Esophagus muscularis mucosa (tissue), 4 donors: ENCODE measurements at regions not wholly inside any gene's neighbourhood (a gene's known extent, or its start where the extent isn't known, plus 50 kb on each side); places are given as distances from the start of the nearest gene placed in this dataset.

Experiments used
- DNase-seq: peaks from one replicate; pipeline ENCODE4 v3.0.0-alpha.2; 2017; ENCODE audit errors: extremely low spot score
- H3K27ac ChIP-seq, 4 donors: fragments of 200-600 bp; sonication (generic); replicated peaks in 1 of 4; 1 replicate in 3 of 4; 2 replicates in 1 of 4; pipeline ENCODE4 v1.5.1; 2016 to 2019; ENCODE audit warnings: mild to moderate bottlenecking in 1 of 4
- H3K27me3 ChIP-seq, 4 donors: fragments of 200-600 bp; sonication (generic); one replicate each; pipeline versions ENCODE4 v1.5.1 to v1.6.0; 2016 to 2019
- H3K36me3 ChIP-seq, 4 donors: fragments of 200-600 bp; sonication (generic); one replicate each; pipeline ENCODE4 v1.5.1; 2016 to 2019
- H3K4me1 ChIP-seq, 4 donors: fragments of 200-600 bp; sonication (generic); one replicate each; pipeline ENCODE4 v1.5.1; 2016 to 2019
- H3K4me3 ChIP-seq, 4 donors: fragments of 200-600 bp; sonication (generic); 1 replicate in 2 of 4; 2 replicates in 2 of 4; pipeline ENCODE4 v1.5.1; 2016 to 2019; ENCODE audit warnings: mild to moderate bottlenecking in 4 of 4, moderate library complexity in 1 of 4
- H3K9me3 ChIP-seq, 4 donors: fragments of 200-600 bp; sonication (generic); 1 replicate in 3 of 4; 2 replicates in 1 of 4; pipeline ENCODE4 v1.5.1; 2016 to 2019
- CTCF ChIP-seq, 3 experiments: fragments of 200-600 bp in 2 of 3; fragments of 450-650 bp in 1 of 3; sonication (generic) in 2 of 3; IDR thresholded peaks; one replicate each; pipeline ENCODE4 v1.5.1; 2017 to 2019; ENCODE audit warnings: antibody characterized with exemption in 3 of 3, mild to moderate bottlenecking in 2 of 3, moderate library complexity in 1 of 3
- EP300 ChIP-seq: sonication (generic); formaldehyde crosslinking; IDR thresholded peaks from one replicate; pipeline ENCODE4 v1.6.1; 2017; ENCODE audit warnings: antibody characterized with exemption
- POLR2A ChIP-seq: fragments of 450-650 bp; IDR thresholded peaks from one replicate; pipeline ENCODE4 v1.6.1; 2017; ENCODE audit warnings: antibody characterized with exemption, moderate library complexity, mild to moderate bottlenecking, low read depth
- POLR2AphosphoS5 ChIP-seq, 2 donors: sonication (generic); formaldehyde crosslinking; IDR thresholded peaks; one replicate each; pipeline ENCODE4 v1.6.1; 2017; ENCODE audit warnings: antibody characterized with exemption in 2 of 2
- WGBS: methylation state at CpG from one replicate; pipeline ENCODE4 v1.1.5; 2018; 5-methylcytosine and 5-hydroxymethylcytosine counted together
- intact Hi-C: fragments of 100-400 bp; cut with DNase I; formaldehyde crosslinking; loops from one replicate; pipeline ENCODE4 v1.15.1; 2023

GRCh38 chr12:88266806-88267360 is 124.8 kb downstream of the TMTC3 start:
- intact Hi-C loops = no loop called here
- Histone ChIP-seq H3K27ac (peak overlapping the region in 3 of 4 donors; percentile 39 to 59 (median 54)), H3K27me3 (no peaks in the 10 kb centered on the region), H3K36me3 (no peaks in the 10 kb centered on the region), H3K4me3 (no peak overlapping the region), H3K4me1 (peaks cover 0 to 25% (median 19%) of the 10 kb centered on the region in 4 donors), H3K9me3 (no peaks in the 10 kb centered on the region)
- WGBS = 78% methylated on average over 2 of the region's 2 CpGs
- TF ChIP-seq POLR2A = no peak
- no peak for TF ChIP-seq POLR2AphosphoS5 (IDR thresholded peaks at IDR 0.05)
- TF ChIP-seq CTCF (IDR thresholded peaks at IDR 0.05) = no peak
- TF ChIP-seq EP300 = no peak
- DNase-seq = no peak

DNA sequence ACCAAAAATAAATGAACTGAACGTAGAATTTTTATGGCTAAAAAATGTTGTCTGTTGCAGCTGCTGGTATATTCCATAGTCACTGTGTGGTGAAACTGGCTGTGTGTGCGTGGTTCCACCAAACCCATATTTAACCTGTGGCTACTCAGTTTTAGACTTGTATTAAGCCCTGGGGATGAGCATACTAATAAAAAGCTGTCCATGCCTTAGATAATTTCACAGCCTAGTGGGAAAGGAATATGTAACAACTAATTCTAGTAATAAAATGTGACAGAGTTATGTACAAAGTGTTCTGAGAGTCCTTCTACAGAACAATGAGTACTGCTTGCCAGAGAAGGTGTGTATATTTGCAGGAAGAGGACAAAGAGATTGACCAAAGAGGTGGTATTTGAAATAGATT is 125.5 kb downstream of the TMTC3 start:
- intact Hi-C loops = no loop called here
- 85% methylated on average over 2 of the region's 2 CpGs for WGBS
- H3K27ac ChIP-seq = peak overlapping the region in 3 of 4 donors; percentile 39 to 59 (median 54)
- H3K4me1 ChIP-seq = peaks cover 0 to 25% (median 19%) of the 10 kb centered on the region in 4 donors
- H3K4me3 ChIP-seq = no peak overlapping the region
- no peaks in the 10 kb centered on the region for H3K27me3 ChIP-seq
- TF ChIP-seq EP300 (no peak), CTCF (IDR thresholded peaks at IDR 0.05) (no peak), POLR2AphosphoS5 (IDR thresholded peaks at IDR 0.05) (no peak)
- H3K9me3 ChIP-seq = no peaks in the 10 kb centered on the region
- DNase-seq = no peak
- H3K36me3 ChIP-seq = no peaks in the 10 kb centered on the region

GRCh38 chr12:88272456-88272855 is 130.3 kb downstream of the TMTC3 start:
- Histone ChIP-seq H3K27me3 (no peaks in the 10 kb centered on the region), H3K4me3 (no peak overlapping the region), H3K36me3 (no peaks in the 10 kb centered on the region), H3K27ac (no peak overlapping the region), H3K9me3 (no peaks in the 10 kb centered on the region), H3K4me1 (peaks cover 0 to 13% (median 9%) of the 10 kb centered on the region in 4 donors)
- WGBS = 89% methylated on average over 4 of the region's 4 CpGs
- DNase-seq = no peak
- TF ChIP-seq POLR2A (no peak), CTCF (IDR thresholded peaks at IDR 0.05) (no peak), POLR2AphosphoS5 (IDR thresholded peaks at IDR 0.05) (no peak), EP300 (no peak)
- intact Hi-C loops = no loop called here

DNA sequence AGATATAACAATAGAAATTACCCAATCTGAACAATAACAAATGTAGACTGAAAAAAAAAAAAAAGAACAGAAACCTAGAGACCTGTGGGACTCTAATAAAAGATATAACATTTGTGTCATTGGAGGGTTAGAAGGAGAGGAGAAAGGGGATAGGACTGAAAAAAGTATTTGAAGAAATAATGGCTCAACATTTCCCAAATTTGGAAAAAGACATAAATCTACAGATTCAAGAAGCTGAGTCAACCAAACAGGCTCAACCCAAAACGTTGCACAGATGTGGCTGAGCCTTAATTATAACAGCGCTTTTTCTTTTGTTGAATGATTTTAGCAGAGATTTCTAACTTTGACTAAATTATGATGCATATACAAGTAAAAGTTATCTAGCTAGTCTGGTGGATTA is 131.3 kb downstream of the TMTC3 start:
- intact Hi-C loops = no loop called here
- no peak for DNase-seq

More for the DNA sequence above, 131.3 kb downstream of the TMTC3 start:
- WGBS = 86% methylated on average over 2 of the region's 2 CpGs
- Histone ChIP-seq H3K27ac (no peak overlapping the region), H3K9me3 (no peaks in the 10 kb centered on the region), H3K4me3 (no peak overlapping the region), H3K36me3 (no peaks in the 10 kb centered on the region), H3K4me1 (peaks cover 0 to 3% (median under 1%) of the 10 kb centered on the region in 4 donors), H3K27me3 (no peaks in the 10 kb centered on the region)
- TF ChIP-seq EP300 (no peak), CTCF (IDR thresholded peaks at IDR 0.05) (no peak), POLR2A (no peak), POLR2AphosphoS5 (IDR thresholded peaks at IDR 0.05) (no peak)
